ENCODE measurements at regions not wholly inside any gene's neighbourhood (a gene's known extent, or its start where the extent isn't known, plus 50 kb on each side); places are given as distances from the start of the nearest gene placed in this dataset.

GRCh38 chr4:64157397-64157796 lies 251.9 kb downstream of the TECRL start:
- H3K4me3 ChIP-seq, result no peak overlapping the region
- H3K9me3 ChIP-seq (ENCODE audit: low read depth, low read length), result no peaks in the 10 kb centered on the region
- no peak overlapping the region for H3K9ac ChIP-seq (ENCODE audit: insufficient read length)
- DNase-seq (ENCODE audit: low read depth, low spot score), result no peak
- H3K27ac ChIP-seq, result no peak overlapping the region
- no peak for TF ChIP-seq FOXP2 (optimal IDR thresholded peaks at IDR 0.05; ENCODE audit: control extremely low read depth, extremely low read length, insufficient read depth)
- TF ChIP-seq EZH2 (IDR thresholded peaks at IDR 0.05), result no peak
- no peaks in the 10 kb centered on the region for H3K36me3 ChIP-seq (ENCODE audit: insufficient read depth, low read length)

GRCh38 chr4:64156253-64156652 lies 253.0 kb downstream of the TECRL start:
- no peak for DNase-seq (ENCODE audit: low read depth, low spot score)
- H3K4me3 ChIP-seq, result no peak overlapping the region
- H3K9me3 ChIP-seq (ENCODE audit: low read depth, low read length), result no peaks in the 10 kb centered on the region
- H3K27ac ChIP-seq, result no peak overlapping the region
- H3K36me3 ChIP-seq (ENCODE audit: insufficient read depth, low read length), result no peaks in the 10 kb centered on the region
- H3K9ac ChIP-seq (ENCODE audit: insufficient read length), result no peak overlapping the region
- TF ChIP-seq POLR2AphosphoS5 (IDR thresholded peaks at IDR 0.05; ENCODE audit: borderline replicate concordance, low read depth, low read length) (no peak), FOXP2 (optimal IDR thresholded peaks at IDR 0.05; ENCODE audit: control extremely low read depth, extremely low read length, insufficient read depth) (no peak), EZH2 (IDR thresholded peaks at IDR 0.05) (no peak)

GRCh38 chr4:64146030-64146429 lies 263.2 kb downstream of the TECRL start:
- Histone ChIP-seq H3K4me3 (no peak overlapping the region), H3K27ac (no peak overlapping the region), H3K9ac (ENCODE audit: insufficient read length) (no peak overlapping the region), H3K9me3 (ENCODE audit: low read depth, low read length) (no peaks in the 10 kb centered on the region), H3K36me3 (ENCODE audit: insufficient read depth, low read length) (no peaks in the 10 kb centered on the region)
- no peak for DNase-seq (ENCODE audit: low read depth, low spot score)
- TF ChIP-seq POLR2AphosphoS5 (IDR thresholded peaks at IDR 0.05; ENCODE audit: borderline replicate concordance, low read depth, low read length) (no peak), EZH2 (IDR thresholded peaks at IDR 0.05) (no peak), FOXP2 (optimal IDR thresholded peaks at IDR 0.05; ENCODE audit: control extremely low read depth, extremely low read length, insufficient read depth) (no peak)

- Histone ChIP-seq H3K4me3 (no peak overlapping the region), H3K27ac (no peak overlapping the region), H3K36me3 (ENCODE audit: insufficient read depth, low read length) (no peaks in the 10 kb centered on the region), H3K9ac (ENCODE audit: insufficient read length) (no peak overlapping the region), H3K9me3 (ENCODE audit: low read depth, low read length) (no peaks in the 10 kb centered on the region)
- no peak for DNase-seq (ENCODE audit: low read depth, low spot score)
- TF ChIP-seq POLR2AphosphoS5 (IDR thresholded peaks at IDR 0.05; ENCODE audit: borderline replicate concordance, low read depth, low read length), result no peak
Observed at GRCh38 chr4:64144994-64145393, 264.3 kb downstream of the TECRL start.

- no peak overlapping the region for H3K27ac ChIP-seq
- H3K4me3 ChIP-seq, result no peak overlapping the region
- H3K9ac ChIP-seq (ENCODE audit: insufficient read length), result no peak overlapping the region
- H3K36me3 ChIP-seq (ENCODE audit: insufficient read depth, low read length), result no peaks in the 10 kb centered on the region
- no peaks in the 10 kb centered on the region for H3K9me3 ChIP-seq (ENCODE audit: low read depth, low read length)
- TF ChIP-seq POLR2AphosphoS5 (IDR thresholded peaks at IDR 0.05; ENCODE audit: borderline replicate concordance, low read depth, low read length) (no peak), EZH2 (IDR thresholded peaks at IDR 0.05) (no peak), FOXP2 (optimal IDR thresholded peaks at IDR 0.05; ENCODE audit: control extremely low read depth, extremely low read length, insufficient read depth) (no peak)
- DNase-seq (ENCODE audit: low read depth, low spot score), result no peak
Observed at GRCh38 chr4:64130907-64131306, 278.3 kb downstream of the TECRL start.

GRCh38 chr4:64125354-64125753 lies 283.9 kb downstream of the TECRL start:
- H3K9me3 ChIP-seq (ENCODE audit: low read depth, low read length), result no peaks in the 10 kb centered on the region
- no peak overlapping the region for H3K9ac ChIP-seq (ENCODE audit: insufficient read length)
- TF ChIP-seq EZH2 (IDR thresholded peaks at IDR 0.05) (no peak), POLR2AphosphoS5 (IDR thresholded peaks at IDR 0.05; ENCODE audit: borderline replicate concordance, low read depth, low read length) (no peak), FOXP2 (optimal IDR thresholded peaks at IDR 0.05; ENCODE audit: control extremely low read depth, extremely low read length, insufficient read depth) (no peak)
- H3K4me3 ChIP-seq, result no peak overlapping the region
- no peak for DNase-seq (ENCODE audit: low read depth, low spot score)
- peak overlapping the region; percentile 26; the same call in 1 of the 2 replicates for H3K27ac ChIP-seq
- no peaks in the 10 kb centered on the region for H3K36me3 ChIP-seq (ENCODE audit: insufficient read depth, low read length)

GRCh38 chr4:64121803-64122202 lies 287.4 kb downstream of the TECRL start:
- no peak for DNase-seq (ENCODE audit: low read depth, low spot score)
- Histone ChIP-seq H3K4me3 (no peak overlapping the region), H3K9me3 (ENCODE audit: low read depth, low read length) (no peaks in the 10 kb centered on the region), H3K9ac (ENCODE audit: insufficient read length) (no peak overlapping the region), H3K27ac (no peak overlapping the region), H3K36me3 (ENCODE audit: insufficient read depth, low read length) (no peaks in the 10 kb centered on the region)
- no peak for TF ChIP-seq POLR2AphosphoS5 (IDR thresholded peaks at IDR 0.05; ENCODE audit: borderline replicate concordance, low read depth, low read length)
- TF ChIP-seq FOXP2 (optimal IDR thresholded peaks at IDR 0.05; ENCODE audit: control extremely low read depth, extremely low read length, insufficient read depth), result no peak
- no peak for TF ChIP-seq EZH2 (IDR thresholded peaks at IDR 0.05)

- H3K9ac ChIP-seq (ENCODE audit: insufficient read length), result no peak overlapping the region
- no peak overlapping the region for H3K27ac ChIP-seq
- no peak overlapping the region for H3K4me3 ChIP-seq
- no peak for TF ChIP-seq POLR2AphosphoS5 (IDR thresholded peaks at IDR 0.05; ENCODE audit: borderline replicate concordance, low read depth, low read length)
- TF ChIP-seq FOXP2 (optimal IDR thresholded peaks at IDR 0.05; ENCODE audit: control extremely low read depth, extremely low read length, insufficient read depth), result no peak
- no peak for TF ChIP-seq EZH2 (IDR thresholded peaks at IDR 0.05)
- no peak for DNase-seq (ENCODE audit: low read depth, low spot score)
- H3K36me3 ChIP-seq (ENCODE audit: insufficient read depth, low read length), result no peaks in the 10 kb centered on the region
- no peaks in the 10 kb centered on the region for H3K9me3 ChIP-seq (ENCODE audit: low read depth, low read length)
Observed at GRCh38 chr4:64105903-64106302, 303.3 kb downstream of the TECRL start.

GRCh38 chr4:64095398-64095797 lies 313.9 kb downstream of the TECRL start:
- no peak for DNase-seq (ENCODE audit: low read depth, low spot score)
- no peak overlapping the region for H3K27ac ChIP-seq
- TF ChIP-seq EZH2 (IDR thresholded peaks at IDR 0.05), result no peak
- no peak for TF ChIP-seq POLR2AphosphoS5 (IDR thresholded peaks at IDR 0.05; ENCODE audit: borderline replicate concordance, low read depth, low read length)
- TF ChIP-seq FOXP2 (optimal IDR thresholded peaks at IDR 0.05; ENCODE audit: control extremely low read depth, extremely low read length, insufficient read depth), result no peak
- no peaks in the 10 kb centered on the region for H3K9me3 ChIP-seq (ENCODE audit: low read depth, low read length)
- no peaks in the 10 kb centered on the region for H3K36me3 ChIP-seq (ENCODE audit: insufficient read depth, low read length)
- H3K4me3 ChIP-seq, result no peak overlapping the region
- no peak overlapping the region for H3K9ac ChIP-seq (ENCODE audit: insufficient read length)

All from SK-N-MC (cell line).